Loucy (cell line): ENCODE measurements at regions not wholly inside any gene's neighbourhood (a gene's known extent, or its start where the extent isn't known, plus 50 kb on each side); places are given as distances from the start of the nearest gene placed in this dataset.

ENCODE experiments used
- H2AFZ ChIP-seq: fragments of 200-600 bp; sonication (generic); 2 replicates; pipeline ENCODE4 v1.6.0; 2016; ENCODE audit warnings: antibody characterized with exemption, mild to moderate bottlenecking, low read length, moderate library complexity
- H3F3A ChIP-seq: fragments of 200-600 bp; 2 replicates; pipeline ENCODE4 v1.6.0; 2016; ENCODE audit warnings: antibody characterized with exemption, low read depth, mild to moderate bottlenecking
- H3K27me3 ChIP-seq: fragments of 200-600 bp; sonication (generic); 2 replicates; pipeline ENCODE4 v1.6.1; 2014; ENCODE audit warnings: low read length, mild to moderate bottlenecking; ENCODE audit not compliant: insufficient read depth, poor library complexity, severe bottlenecking
- H3K36me3 ChIP-seq: fragments of 200-600 bp; sonication (generic); 2 replicates; pipeline ENCODE4 v1.6.1; 2016; ENCODE audit warnings: low read length; ENCODE audit not compliant: insufficient read depth
- H3K4me1 ChIP-seq: fragments of 200-600 bp; sonication (generic); 2 replicates; pipeline ENCODE4 v1.5.1; 2014; ENCODE audit warnings: low read length, mild to moderate bottlenecking; ENCODE audit not compliant: insufficient read depth, poor library complexity, severe bottlenecking
- H3K4me2 ChIP-seq: fragments of 200-600 bp; sonication (generic); 2 replicates; pipeline ENCODE4 v1.6.0; 2014; ENCODE audit warnings: antibody characterized with exemption, low read length, low read depth, mild to moderate bottlenecking; ENCODE audit not compliant: poor library complexity, severe bottlenecking
- H3K4me3 ChIP-seq: fragments of 200-600 bp; sonication (generic); 2 replicates; pipeline ENCODE4 v1.5.1; 2014; ENCODE audit warnings: low read length, mild to moderate bottlenecking, mixed read lengths; ENCODE audit not compliant: poor library complexity, severe bottlenecking
- H3K79me2 ChIP-seq: fragments of 200-600 bp; sonication (generic); 2 replicates; pipeline ENCODE4 v1.6.1; 2014; ENCODE audit warnings: low read length; ENCODE audit not compliant: insufficient read depth
- H3K9ac ChIP-seq: fragments of 200-600 bp; sonication (generic); 2 replicates; pipeline ENCODE4 v1.6.0; 2014; ENCODE audit warnings: mild to moderate bottlenecking, low read depth, low read length, moderate library complexity; ENCODE audit not compliant: poor library complexity, severe bottlenecking
- H3K9me2 ChIP-seq: fragments of 200-600 bp; sonication (generic); replicated peaks from 2 replicates; pipeline ENCODE4 v1.6.1; 2016; ENCODE audit warnings: low read depth, low read length, mixed read lengths
- H3K9me3 ChIP-seq: fragments of 200-600 bp; sonication (generic); 2 replicates; pipeline ENCODE4 v1.6.1; 2014; ENCODE audit warnings: mild to moderate bottlenecking, antibody characterized with exemption, low read length, low read depth; ENCODE audit not compliant: insufficient read depth
- H4K20me1 ChIP-seq: fragments of 200-600 bp; sonication (generic); 2 replicates; pipeline ENCODE4 v1.6.0; 2014; ENCODE audit warnings: antibody characterized with exemption, low read length, mild to moderate bottlenecking; ENCODE audit not compliant: insufficient read depth, poor library complexity, severe bottlenecking
- CTCF ChIP-seq: fragments of 200-600 bp; sonication (generic); conservative IDR thresholded peaks from 2 replicates; pipeline ENCODE4 v1.5.1; 2014; ENCODE audit warnings: mild to moderate bottlenecking, antibody characterized with exemption, low read length
- EZH2phosphoT487 ChIP-seq: fragments of 200-600 bp; IDR thresholded peaks from 2 replicates; pipeline ENCODE4 v1.6.1; 2018; ENCODE audit warnings: antibody characterized with exemption, mild to moderate bottlenecking, moderate library complexity, borderline replicate concordance

GRCh38 chr5:163303718-163304117, 133.7 kb upstream of the CCNG1 start:
- Histone ChIP-seq H3K79me2 (no peaks in the 10 kb centered on the region), H3K9ac (no peak overlapping the region), H2AFZ (no peak overlapping the region), H3K27me3 (no peaks in the 10 kb centered on the region), H3K9me2 (no peaks in the 10 kb centered on the region), H3K36me3 (no peaks in the 10 kb centered on the region), H4K20me1 (no peaks in the 10 kb centered on the region), H3K4me2 (no peak overlapping the region), H3K4me3 (no peak overlapping the region), H3F3A (no peaks in the 10 kb centered on the region), H3K9me3 (no peaks in the 10 kb centered on the region), H3K4me1 (no peaks in the 10 kb centered on the region)
- TF ChIP-seq EZH2phosphoT487 (no peak), CTCF (no peak)

- no peak overlapping the region for H2AFZ ChIP-seq
- H3K9me2 ChIP-seq: no peaks in the 10 kb centered on the region
- H3K9ac ChIP-seq: no peak overlapping the region
- no peaks in the 10 kb centered on the region for H3K36me3 ChIP-seq
- no peak overlapping the region for H3K4me2 ChIP-seq
- no peaks in the 10 kb centered on the region for H3K4me1 ChIP-seq
- H4K20me1 ChIP-seq: no peaks in the 10 kb centered on the region
- H3K27me3 ChIP-seq: no peaks in the 10 kb centered on the region
- H3K9me3 ChIP-seq: no peaks in the 10 kb centered on the region
- no peak overlapping the region for H3K4me3 ChIP-seq
- H3K79me2 ChIP-seq: no peaks in the 10 kb centered on the region
- H3F3A ChIP-seq: no peaks in the 10 kb centered on the region
- TF ChIP-seq CTCF (no peak), EZH2phosphoT487 (no peak)
These were observed 131.7 kb upstream of the CCNG1 start for GRCh38 chr5:163305655-163306054.

GRCh38 chr5:163306421-163306820, 131.0 kb upstream of the CCNG1 start:
- H4K20me1 ChIP-seq: no peaks in the 10 kb centered on the region
- H3K79me2 ChIP-seq: no peaks in the 10 kb centered on the region
- H3K4me3 ChIP-seq: no peak overlapping the region
- H3K9me2 ChIP-seq: no peaks in the 10 kb centered on the region
- H3K36me3 ChIP-seq: no peaks in the 10 kb centered on the region
- H3K9me3 ChIP-seq: no peaks in the 10 kb centered on the region
- no peaks in the 10 kb centered on the region for H3F3A ChIP-seq
- no peak overlapping the region for H3K4me2 ChIP-seq
- H3K9ac ChIP-seq: no peak overlapping the region
- no peaks in the 10 kb centered on the region for H3K4me1 ChIP-seq
- H3K27me3 ChIP-seq: no peaks in the 10 kb centered on the region
- peak; percentile 47 for TF ChIP-seq CTCF
- no peak for TF ChIP-seq EZH2phosphoT487
- no peak overlapping the region for H2AFZ ChIP-seq
